ENCODE measurements at regions not wholly inside any gene's neighbourhood (a gene's known extent, or its start where the extent isn't known, plus 50 kb on each side); places are given as distances from the start of the nearest gene placed in this dataset.

- intact Hi-C loops (cut with DNase I; ENCODE audit: low total_unique reads): no loop called here
- 73 to 96% (median 82%) methylated on average over 1 of the region's 1 CpG for WGBS, 5 donors
- no peaks in the 10 kb centered on the region for H3K4me1 ChIP-seq
- no peak for DNase-seq
- H3K36me3 ChIP-seq: no peaks in the 10 kb centered on the region
- H3K27ac ChIP-seq: no peak overlapping the region
- no peak overlapping the region for H3K4me3 ChIP-seq
- no peaks in the 10 kb centered on the region for H3K27me3 ChIP-seq (replicated peaks in 1 of 7)
- H3K9me3 ChIP-seq: no peaks in the 10 kb centered on the region
- no peak for TF ChIP-seq CTCF (IDR thresholded peaks at IDR 0.05 in 8 of 11, conservative IDR thresholded peaks at IDR 0.05 in 3 of 11)
- no peak for TF ChIP-seq POLR2AphosphoS5 (IDR thresholded peaks at IDR 0.05)
- TF ChIP-seq POLR2A (IDR thresholded peaks at IDR 0.05): no peak
Measured at GRCh38 chr3:74263031-74263430, 351.4 kb downstream of the CNTN3 start.

- no peak for DNase-seq
- intact Hi-C loops (cut with DNase I; ENCODE audit: low total_unique reads): no loop called here
Measured at GRCh38 chr3:74233091-74233490, 381.4 kb downstream of the CNTN3 start.

GRCh38 chr3:74217467-74217866 lies 397.0 kb downstream of the CNTN3 start:
- TF ChIP-seq POLR2AphosphoS5 (IDR thresholded peaks at IDR 0.05) (no peak), POLR2A (IDR thresholded peaks at IDR 0.05) (no peak), CTCF (IDR thresholded peaks at IDR 0.05 in 8 of 11, conservative IDR thresholded peaks at IDR 0.05 in 3 of 11) (no peak)
- H3K4me1 ChIP-seq: no peaks in the 10 kb centered on the region
- H3K36me3 ChIP-seq: no peaks in the 10 kb centered on the region
- H3K9me3 ChIP-seq: peaks cover 0 to 2% (median under 1%) of the 10 kb centered on the region in 8 donors
- no peak for DNase-seq
- intact Hi-C loops (cut with DNase I; ENCODE audit: low total_unique reads): no loop called here
- H3K27me3 ChIP-seq (replicated peaks in 1 of 7): no peaks in the 10 kb centered on the region
- H3K4me3 ChIP-seq: no peak overlapping the region
- WGBS, 5 donors: 57 to 76% (median 63%) methylated on average over 3 of the region's 3 CpGs
- H3K27ac ChIP-seq: no peak overlapping the region

More at GRCh38 chr3:74233091-74233490, 381.4 kb downstream of the CNTN3 start:
- Histone ChIP-seq H3K36me3 (no peaks in the 10 kb centered on the region), H3K4me1 (no peaks in the 10 kb centered on the region), H3K9me3 (peaks cover 0 to 30% (median 10%) of the 10 kb centered on the region in 8 donors), H3K27ac (no peak overlapping the region), H3K4me3 (no peak overlapping the region), H3K27me3 (replicated peaks in 1 of 7) (no peaks in the 10 kb centered on the region)
- whole genome bisulfite sequencing, 5 donors: 68 to 82% (median 75%) methylated on average over 3 of the region's 3 CpGs
- TF ChIP-seq CTCF (IDR thresholded peaks at IDR 0.05 in 8 of 11, conservative IDR thresholded peaks at IDR 0.05 in 3 of 11) (no peak), POLR2AphosphoS5 (IDR thresholded peaks at IDR 0.05) (no peak)

GRCh38 chr3:74214286-74214685 lies 400.2 kb downstream of the CNTN3 start:
- 84 to 94% (median 88%) methylated on average over 4 of the region's 4 CpGs for WGBS, 5 donors
- Histone ChIP-seq H3K4me1 (no peaks in the 10 kb centered on the region), H3K27ac (no peak overlapping the region), H3K9me3 (peaks cover 0 to 5% (median 0%) of the 10 kb centered on the region in 8 donors), H3K36me3 (no peaks in the 10 kb centered on the region), H3K4me3 (no peak overlapping the region), H3K27me3 (replicated peaks in 1 of 7) (no peaks in the 10 kb centered on the region)
- no peak for DNase-seq
- no peak for TF ChIP-seq POLR2A (IDR thresholded peaks at IDR 0.05)
- no peak for TF ChIP-seq CTCF (IDR thresholded peaks at IDR 0.05 in 8 of 11, conservative IDR thresholded peaks at IDR 0.05 in 3 of 11)
- TF ChIP-seq POLR2AphosphoS5 (IDR thresholded peaks at IDR 0.05): no peak
- intact Hi-C loops (cut with DNase I; ENCODE audit: low total_unique reads): no loop called here
